Lung (tissue), 11 donors: ENCODE measurements at regions not wholly inside any gene's neighbourhood (a gene's known extent, or its start where the extent isn't known, plus 50 kb on each side); places are given as distances from the start of the nearest gene placed in this dataset.
A peak's percentile ranks its signal among the peaks of the same experiment; 100 is the strongest.

ENCODE experiments used
- ATAC-seq: fragments of 200-7000 bp; cut with Tn5 transposase; one replicate; pipeline ENCODE4 v1.9.1; 2020; ENCODE audit warnings: moderate number of reproducible peaks; ENCODE audit not compliant: insufficient read depth, low FRiP score
- DNase-seq, 3 donors: peaks; one replicate each; pipeline ENCODE4 v3.0.0-alpha.2; 2013 to 2017
- H3K27ac ChIP-seq, 2 donors: one replicate each; pipeline ENCODE4 v1.5.1; 2013; ENCODE audit warnings: mild to moderate bottlenecking in 2 of 2, moderate library complexity in 2 of 2, control low read depth in 1 of 2, inconsistent platforms in 1 of 2, low read depth in 1 of 2, low read length in 1 of 2
- H3K27me3 ChIP-seq, 3 donors: one replicate each; pipeline ENCODE4 v1.5.1; 2013; ENCODE audit warnings: low read length in 2 of 3; ENCODE audit not compliant: control insufficient read depth in 3 of 3, insufficient read depth in 3 of 3
- H3K36me3 ChIP-seq, 4 donors: one replicate each; pipeline ENCODE4 v1.5.1; 2013; ENCODE audit warnings: low read length in 4 of 4, mild to moderate bottlenecking in 1 of 4, moderate library complexity in 1 of 4; ENCODE audit not compliant: control insufficient read depth in 4 of 4, insufficient read depth in 4 of 4
- H3K4me1 ChIP-seq, 5 donors: one replicate each; pipeline ENCODE4 v1.5.1; 2013; ENCODE audit warnings: low read length in 5 of 5, mild to moderate bottlenecking in 2 of 5, moderate library complexity in 1 of 5; ENCODE audit not compliant: control insufficient read depth in 5 of 5, insufficient read depth in 5 of 5
- H3K4me3 ChIP-seq: one replicate; pipeline ENCODE4 v1.5.1; 2013; ENCODE audit warnings: mild to moderate bottlenecking, control low read depth, moderate library complexity
- H3K9ac ChIP-seq, 2 donors: one replicate each; pipeline ENCODE4 v1.5.1; 2013; ENCODE audit warnings: low read length in 2 of 2, control low read depth in 1 of 2; ENCODE audit not compliant: insufficient read depth in 1 of 2
- H3K9me3 ChIP-seq, 4 donors: one replicate each; pipeline ENCODE4 v1.5.1; 2013; ENCODE audit warnings: low read length in 3 of 4, mild to moderate bottlenecking in 1 of 4, moderate library complexity in 1 of 4; ENCODE audit not compliant: control insufficient read depth in 4 of 4, insufficient read depth in 3 of 4
- CTCF ChIP-seq: IDR thresholded peaks from 2 replicates; pipeline ENCODE4 v1.5.1; 2012; ENCODE audit warnings: mild to moderate bottlenecking; ENCODE audit errors: control extremely low read depth, extremely low read depth
- WGBS, 2 donors: extraction: QIAGEN DNeasy Blood & Tissue Kit; methylation state at CpG; one replicate each; pipeline ENCODE4 v1.1.7; 2013; 5-methylcytosine and 5-hydroxymethylcytosine counted together
- donor health status: control.
- donor health status: control.
- donor health status: Bipolar disorder and iron deficiency.
- donor health status: healthy.
- donor health status: DM: yes; HTN: yes; CAD: no.

GRCh38 chr13:34004676-34005075 lies 186.7 kb downstream of the RFC3 start:
- WGBS, 2 donors = 93 to 95% methylated on average over 14 of the region's 14 CpGs
- Histone ChIP-seq H3K27me3 (no peaks in the 10 kb centered on the region), H3K27ac (no peak overlapping the region), H3K9ac (no peak overlapping the region), H3K36me3 (no peaks in the 10 kb centered on the region), H3K4me3 (no peak overlapping the region), H3K9me3 (no peaks in the 10 kb centered on the region), H3K4me1 (peaks cover 0 to 3% (median 0%) of the 10 kb centered on the region in 5 donors)
- no peak for TF ChIP-seq CTCF
- DNase-seq = no peak
- no peak for ATAC-seq

- no peaks in the 10 kb centered on the region for H3K9me3 ChIP-seq
- ATAC-seq = no peak
- DNase-seq = no peak
- H3K36me3 ChIP-seq = no peaks in the 10 kb centered on the region
- no peak overlapping the region for H3K4me3 ChIP-seq
- no peak overlapping the region for H3K27ac ChIP-seq
- no peak for TF ChIP-seq CTCF
- 66 to 84% methylated on average over 2 of the region's 2 CpGs for WGBS, 2 donors
- no peaks in the 10 kb centered on the region for H3K27me3 ChIP-seq
- H3K4me1 ChIP-seq = peaks cover 0 to 3% (median 0%) of the 10 kb centered on the region in 5 donors
- H3K9ac ChIP-seq = no peak overlapping the region
These were observed 188.1 kb downstream of the RFC3 start for GRCh38 chr13:34006011-34006410.

- 65 to 79% methylated on average over 11 of the region's 11 CpGs for WGBS, 2 donors
- no peaks in the 10 kb centered on the region for H3K9me3 ChIP-seq
These were observed 193.7 kb downstream of the RFC3 start for GRCh38 chr13:34011552-34012085.

More at GRCh38 chr13:34011552-34012085, 193.7 kb downstream of the RFC3 start:
- DNase-seq (peak in 2 of 3 donors; percentile 17 to 27), ATAC-seq (no peak)
- no peaks in the 10 kb centered on the region for H3K27me3 ChIP-seq
- no peak overlapping the region for H3K4me3 ChIP-seq
- no peak overlapping the region for H3K9ac ChIP-seq
- no peak overlapping the region for H3K27ac ChIP-seq
- no peaks in the 10 kb centered on the region for H3K36me3 ChIP-seq
- TF ChIP-seq CTCF = no peak
- H3K4me1 ChIP-seq = peaks cover 0 to 9% (median 0%) of the 10 kb centered on the region in 5 donors
